PFSK-1 (cell line): ENCODE measurements at regions not wholly inside any gene's neighbourhood (a gene's known extent, or its start where the extent isn't known, plus 50 kb on each side); places are given as distances from the start of the nearest gene placed in this dataset.
A peak's percentile ranks its signal among the peaks of the same experiment; 100 is the strongest.

ENCODE experiments used
- FOXP2 ChIP-seq: optimal IDR thresholded peaks from 2 replicates; pipeline ENCODE3; 2011; ENCODE audit warnings: borderline replicate concordance, control low read depth, inconsistent platforms; ENCODE audit not compliant: insufficient read depth; ENCODE audit errors: extremely low read length, extremely low read depth
- POLR2AphosphoS5 ChIP-seq: IDR thresholded peaks from 2 replicates; pipeline ENCODE4 v1.6.1; 2012; ENCODE audit warnings: low read depth, mild to moderate bottlenecking, control low read depth, low read length, moderate library complexity
- REST ChIP-seq, 2 experiments: IDR thresholded peaks; 2 replicates each; pipeline versions ENCODE4 v1.6.1 to v1.8.0; 2011 to 2012; ENCODE audit warnings: low read depth in 2 of 2, low read length in 2 of 2, control low read depth in 1 of 2, inconsistent platforms in 1 of 2, mild to moderate bottlenecking in 1 of 2, moderate library complexity in 1 of 2; ENCODE audit not compliant: insufficient read depth in 1 of 2
- SIN3A ChIP-seq: IDR thresholded peaks from 2 replicates; pipeline ENCODE4 v1.6.1; 2012; ENCODE audit warnings: mild to moderate bottlenecking, low read length, moderate library complexity, borderline replicate concordance; ENCODE audit not compliant: insufficient read depth
- TAF1 ChIP-seq: IDR thresholded peaks from 2 replicates; pipeline ENCODE4 v1.6.1; 2012; ENCODE audit warnings: low read length, control low read depth, borderline replicate concordance; ENCODE audit not compliant: insufficient read depth

GRCh38 chr7:155918720-155919390 lies 106.6 kb upstream of the SHH start:
- TF ChIP-seq TAF1 (no peak), REST (IDR thresholded peaks at IDR 0.05; ENCODE audit: insufficient read depth in 1 of 2, low read depth in 2 of 2, low read length in 2 of 2) (0 out of 4 replicates have a peak, but pooled peaks of 1 of the 2 experiments have one; percentile 42)

DNA sequence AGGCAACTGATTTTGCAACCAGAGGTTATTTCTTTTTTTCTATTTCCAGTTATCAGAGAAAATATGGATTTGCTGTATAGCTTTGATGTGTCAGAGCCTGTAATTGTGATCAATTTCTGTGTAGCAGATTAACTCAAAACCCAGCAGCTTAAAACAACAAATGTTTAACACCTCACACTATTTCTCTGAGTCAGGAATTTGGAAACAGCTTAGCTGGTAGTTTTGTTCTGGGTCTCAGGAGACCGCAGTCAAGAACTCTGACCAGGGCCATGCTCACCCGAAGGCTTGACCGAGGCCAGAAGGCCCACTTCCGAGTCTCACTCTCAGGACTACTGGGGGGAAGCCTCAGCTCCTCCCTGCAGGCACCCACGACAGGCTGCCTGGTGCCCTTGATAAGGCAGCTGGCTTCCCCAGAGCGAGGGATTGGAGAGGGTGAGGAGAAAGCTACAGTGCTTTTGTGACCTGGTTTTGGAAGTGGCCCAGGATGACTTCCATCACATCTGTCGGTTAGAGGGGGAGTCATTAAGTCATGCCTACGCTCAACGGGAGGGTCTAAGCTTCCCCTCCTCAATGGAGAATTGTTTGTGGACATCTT lies 105.7 kb upstream of the SHH start:
- no peak for TF ChIP-seq SIN3A
- no peak for TF ChIP-seq POLR2AphosphoS5

- no peak for TF ChIP-seq POLR2AphosphoS5
These were observed 104.8 kb upstream of the SHH start for GRCh38 chr7:155916926-155917655.

DNA sequence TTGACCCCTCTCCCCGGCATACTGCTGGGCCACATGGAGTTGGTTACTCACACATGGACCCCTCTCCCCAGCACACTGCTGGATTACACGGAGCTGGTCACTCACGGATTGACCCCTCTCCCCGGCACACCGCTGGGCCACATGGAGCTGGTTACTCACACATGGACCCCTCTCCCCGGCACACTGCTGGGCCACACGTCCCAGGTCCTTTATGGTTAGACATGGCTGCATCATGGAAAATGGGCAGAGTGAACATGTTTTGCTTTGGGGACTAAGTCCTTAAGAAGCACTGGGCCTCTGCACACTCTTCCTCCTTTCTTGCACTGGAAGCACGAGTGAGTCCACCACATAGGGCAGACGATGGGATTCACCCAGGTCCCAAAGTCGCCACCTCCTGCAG lies 102.1 kb upstream of the SHH start:
- TF ChIP-seq SIN3A (no peak), FOXP2 (no peak), REST (IDR thresholded peaks at IDR 0.05; ENCODE audit: insufficient read depth in 1 of 2, low read depth in 2 of 2, low read length in 2 of 2) (no peak), TAF1 (no peak), POLR2AphosphoS5 (no peak)

DNA sequence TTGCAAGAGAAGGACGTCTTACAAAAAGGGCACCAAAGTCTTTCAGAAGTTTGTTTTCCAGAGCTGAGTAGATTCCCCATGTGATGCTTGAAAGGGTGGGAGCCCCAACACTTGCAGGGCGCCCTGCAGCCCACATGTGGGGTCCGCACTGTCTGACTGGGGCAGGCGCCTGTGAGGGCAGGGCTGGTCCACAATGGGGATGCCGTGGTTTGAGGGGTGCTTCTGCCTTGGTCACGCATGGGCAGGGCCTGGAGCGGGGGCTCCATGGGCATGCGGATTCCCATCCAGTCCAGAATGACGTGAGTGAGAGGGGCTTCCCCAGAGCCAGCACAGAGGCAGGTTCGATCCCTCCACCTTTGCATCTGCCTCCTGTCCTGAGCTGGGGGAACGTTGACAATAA lies 101.5 kb upstream of the SHH start:
- TF ChIP-seq POLR2AphosphoS5 (no peak), FOXP2 (no peak), REST (IDR thresholded peaks at IDR 0.05; ENCODE audit: insufficient read depth in 1 of 2, low read depth in 2 of 2, low read length in 2 of 2) (no peak)

GRCh38 chr7:155913291-155913690 lies 101.0 kb upstream of the SHH start:
- TF ChIP-seq SIN3A (no peak), POLR2AphosphoS5 (no peak), TAF1 (no peak), REST (IDR thresholded peaks at IDR 0.05; ENCODE audit: insufficient read depth in 1 of 2, low read depth in 2 of 2, low read length in 2 of 2) (no peak), FOXP2 (no peak)
